Lower leg skin (tissue), 3 donors: ENCODE measurements at regions not wholly inside any gene's neighbourhood (a gene's known extent, or its start where the extent isn't known, plus 50 kb on each side); places are given as distances from the start of the nearest gene placed in this dataset.

Source experiments
- CTCF ChIP-seq, 3 donors: fragments of 450-650 bp; IDR thresholded peaks; one replicate each; pipeline ENCODE4 v1.5.1; 2016; ENCODE audit warnings: antibody characterized with exemption in 3 of 3, mild to moderate bottlenecking in 3 of 3, moderate library complexity in 2 of 3
- POLR2A ChIP-seq, 2 donors: fragments of 450-650 bp; IDR thresholded peaks; one replicate each; pipeline ENCODE4 v1.6.1; 2016 to 2017; ENCODE audit warnings: antibody characterized with exemption in 2 of 2, mild to moderate bottlenecking in 1 of 2, moderate library complexity in 1 of 2

DNA sequence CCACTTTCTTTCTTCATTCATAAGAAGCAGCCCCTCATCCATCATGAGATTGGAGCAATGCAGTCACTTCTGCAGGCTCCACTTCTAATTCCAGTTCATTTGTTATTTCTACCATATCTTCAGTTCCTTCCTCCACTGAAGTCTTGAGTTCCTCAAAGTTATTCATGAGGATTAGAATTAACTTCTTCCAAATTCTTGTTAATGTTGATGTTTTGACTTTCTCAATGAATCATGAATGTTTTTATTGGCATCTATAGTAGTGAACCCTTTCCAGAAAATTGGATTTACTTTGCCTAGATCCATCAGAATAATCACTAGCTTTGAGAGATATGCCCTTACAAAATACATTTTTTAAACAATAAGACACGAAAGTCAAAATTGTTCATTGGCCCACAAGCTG lies 2567.7 kb upstream of the PCDH20 start:
- TF ChIP-seq POLR2A (IDR thresholded peaks at IDR 0.05) (no peak), CTCF (IDR thresholded peaks at IDR 0.05) (no peak)
